HepG2 (cell line): ENCODE measurements at regions not wholly inside any gene's neighbourhood (a gene's known extent, or its start where the extent isn't known, plus 50 kb on each side); places are given as distances from the start of the nearest gene placed in this dataset.
"Not testable (repeated sequence)": the region's sequence is repeated elsewhere in the genome, so short reads cannot be mapped to it uniquely, and the experiment has no call there.

Experiments used
- AFF4 ChIP-seq: sonication (generic); formaldehyde crosslinking; IDR thresholded peaks from 2 replicates; pipeline ENCODE4 v1.4.0; 2020; ENCODE audit warnings: missing genetic modification reagents
- ARNT ChIP-seq: fragments of 450-650 bp; IDR thresholded peaks from 2 replicates; pipeline ENCODE4 v1.6.1; 2017
- EZH2 ChIP-seq: conservative IDR thresholded peaks from 2 replicates; pipeline ENCODE4 v1.6.1; 2012; ENCODE audit warnings: mild to moderate bottlenecking, low read depth, low read length, moderate library complexity
- KDM5B ChIP-seq: sonication (generic); formaldehyde crosslinking; IDR thresholded peaks from 2 replicates; pipeline ENCODE4 v1.4.0; 2020; ENCODE audit warnings: missing genetic modification reagents, mild to moderate bottlenecking, borderline replicate concordance
- ZNF510 ChIP-seq: sonication (generic); formaldehyde crosslinking; IDR thresholded peaks from 2 replicates; pipeline ENCODE4 v1.4.0; 2020; ENCODE audit warnings: low read depth, mild to moderate bottlenecking, missing genetic modification reagents

GRCh38 chr5:12573916-12574297, 669.7 kb upstream of the CTNND2 start:
- TF ChIP-seq EZH2; ZNF510 (CRISPR knock-in tag); ARNT; AFF4 (CRISPR knock-in tag); KDM5B: not testable (repeated sequence)
